LHCN-M2 (cell line): ENCODE measurements at regions not wholly inside any gene's neighbourhood (a gene's known extent, or its start where the extent isn't known, plus 50 kb on each side); places are given as distances from the start of the nearest gene placed in this dataset.
"Not testable (repeated sequence)": the region's sequence is repeated elsewhere in the genome, so short reads cannot be mapped to it uniquely, and the experiment has no call there.

Experiments
- DNase-seq: peaks from one replicate; pipeline ENCODE4 v3.0.0-alpha.2; 2012; ENCODE audit warnings: low read depth

GRCh38 chr2:142330458-142330857 is 199.6 kb upstream of the LRP1B start:
- no peak for DNase-seq

GRCh38 chr2:142325870-142326269 is 195.1 kb upstream of the LRP1B start:
- no peak for DNase-seq

- no peak for DNase-seq
These were observed 192.4 kb upstream of the LRP1B start for GRCh38 chr2:142323206-142323605.

- no peak for DNase-seq
These were observed 191.0 kb upstream of the LRP1B start for GRCh38 chr2:142321706-142322280.

- no peak for DNase-seq
These were observed 189.3 kb upstream of the LRP1B start for GRCh38 chr2:142320067-142320466.

- DNase-seq = no peak
These were observed 185.2 kb upstream of the LRP1B start for GRCh38 chr2:142316049-142316448.

- DNase-seq = no peak
These were observed 184.5 kb upstream of the LRP1B start for GRCh38 chr2:142315346-142315745.

GRCh38 chr2:142314164-142314563 is 183.3 kb upstream of the LRP1B start:
- no peak for DNase-seq

- no peak for DNase-seq
These were observed 179.7 kb upstream of the LRP1B start for GRCh38 chr2:142310530-142310929.

GRCh38 chr2:142308744-142309143 is 177.9 kb upstream of the LRP1B start:
- DNase-seq = no peak

- DNase-seq = no peak
These were observed 176.8 kb upstream of the LRP1B start for GRCh38 chr2:142307616-142308115.

- no peak for DNase-seq
These were observed 176.3 kb upstream of the LRP1B start for GRCh38 chr2:142307086-142307485.

GRCh38 chr2:142306131-142306530 is 175.3 kb upstream of the LRP1B start:
- no peak for DNase-seq

- no peak for DNase-seq
These were observed 169.7 kb upstream of the LRP1B start for GRCh38 chr2:142300517-142300916.

GRCh38 chr2:142299021-142299420 is 168.2 kb upstream of the LRP1B start:
- DNase-seq = no peak

GRCh38 chr2:142294225-142294624 is 163.4 kb upstream of the LRP1B start:
- no peak for DNase-seq

GRCh38 chr2:142291969-142292368 is 161.2 kb upstream of the LRP1B start:
- DNase-seq = no peak

- no peak for DNase-seq
These were observed 160.1 kb upstream of the LRP1B start for GRCh38 chr2:142290931-142291330.

- DNase-seq = no peak
These were observed 155.8 kb upstream of the LRP1B start for GRCh38 chr2:142286618-142287017.

- no peak for DNase-seq
These were observed 154.7 kb upstream of the LRP1B start for GRCh38 chr2:142285480-142285879.

- not testable (repeated sequence) for DNase-seq
These were observed 153.5 kb upstream of the LRP1B start for GRCh38 chr2:142284336-142284735.

- no peak for DNase-seq
These were observed 150.0 kb upstream of the LRP1B start for GRCh38 chr2:142280831-142281230.

- DNase-seq = no peak
These were observed 140.2 kb upstream of the LRP1B start for GRCh38 chr2:142270990-142271389.

- DNase-seq = no peak
These were observed 139.5 kb upstream of the LRP1B start for GRCh38 chr2:142270291-142270690.
